GM20000 (cell line): ENCODE measurements at regions not wholly inside any gene's neighbourhood (a gene's known extent, or its start where the extent isn't known, plus 50 kb on each side); places are given as distances from the start of the nearest gene placed in this dataset.

Experiments
- DNase-seq: peaks from one replicate; pipeline ENCODE4 v3.0.0; 2012; ENCODE audit warnings: low spot score
- CTCF ChIP-seq: IDR thresholded peaks from 2 replicates; pipeline ENCODE4 v1.5.1; 2012; ENCODE audit warnings: mild to moderate bottlenecking, control low read depth; ENCODE audit errors: extremely low read depth, missing control alignments

- TF ChIP-seq CTCF = no peak
- DNase-seq = no peak
These were observed 381.5 kb upstream of the PSMD7 start for GRCh38 chr16:73915140-73915539.

- DNase-seq = no peak
- TF ChIP-seq CTCF = no peak
These were observed 383.8 kb upstream of the PSMD7 start for GRCh38 chr16:73912850-73913249.

DNA sequence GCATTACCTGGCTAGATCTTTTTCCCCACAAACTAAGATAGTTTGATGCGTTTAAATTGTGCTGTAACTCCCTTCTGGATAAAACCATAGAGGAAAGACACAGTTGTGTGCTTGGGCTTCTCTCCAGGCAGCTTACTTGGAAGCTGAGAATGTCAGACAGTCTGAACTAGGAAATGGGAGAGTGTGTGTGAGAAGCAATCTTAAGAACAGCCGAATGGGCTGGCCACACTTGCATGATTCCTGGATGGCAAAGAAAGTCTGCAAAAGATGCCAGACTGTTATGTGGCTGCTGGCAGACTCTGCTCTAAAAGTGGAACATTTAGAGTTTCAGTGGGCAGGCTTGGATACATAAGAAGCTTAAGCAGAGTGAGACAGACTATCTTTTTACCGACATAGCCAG lies 384.3 kb upstream of the PSMD7 start:
- no peak for TF ChIP-seq CTCF
- no peak for DNase-seq

DNA sequence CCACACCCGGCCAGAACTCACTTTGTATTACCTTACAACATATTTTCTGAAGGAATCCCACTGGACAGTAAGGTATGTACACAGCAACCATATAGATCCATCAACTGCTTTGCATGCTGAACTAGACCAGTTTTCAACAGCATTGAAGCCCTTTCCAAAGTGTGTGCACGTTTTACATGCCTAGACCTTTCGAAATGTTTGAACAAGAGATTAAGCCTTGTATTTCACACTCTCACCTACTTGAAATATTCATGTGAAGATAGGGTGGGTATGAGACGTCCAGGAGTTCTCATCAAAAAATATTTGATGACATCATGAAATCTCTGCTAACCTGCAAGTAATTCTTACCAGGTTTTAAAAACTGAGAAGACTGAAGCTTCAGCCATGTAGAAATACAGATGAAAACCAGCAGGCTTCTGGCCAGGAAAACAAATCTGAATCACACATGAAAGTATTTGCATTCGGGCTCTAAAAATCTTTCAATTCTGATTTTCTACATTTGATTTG lies 387.0 kb upstream of the PSMD7 start:
- DNase-seq = no peak
- TF ChIP-seq CTCF = no peak

GRCh38 chr16:73891129-73891542 lies 405.5 kb upstream of the PSMD7 start:
- no peak for DNase-seq
- no peak for TF ChIP-seq CTCF

DNA sequence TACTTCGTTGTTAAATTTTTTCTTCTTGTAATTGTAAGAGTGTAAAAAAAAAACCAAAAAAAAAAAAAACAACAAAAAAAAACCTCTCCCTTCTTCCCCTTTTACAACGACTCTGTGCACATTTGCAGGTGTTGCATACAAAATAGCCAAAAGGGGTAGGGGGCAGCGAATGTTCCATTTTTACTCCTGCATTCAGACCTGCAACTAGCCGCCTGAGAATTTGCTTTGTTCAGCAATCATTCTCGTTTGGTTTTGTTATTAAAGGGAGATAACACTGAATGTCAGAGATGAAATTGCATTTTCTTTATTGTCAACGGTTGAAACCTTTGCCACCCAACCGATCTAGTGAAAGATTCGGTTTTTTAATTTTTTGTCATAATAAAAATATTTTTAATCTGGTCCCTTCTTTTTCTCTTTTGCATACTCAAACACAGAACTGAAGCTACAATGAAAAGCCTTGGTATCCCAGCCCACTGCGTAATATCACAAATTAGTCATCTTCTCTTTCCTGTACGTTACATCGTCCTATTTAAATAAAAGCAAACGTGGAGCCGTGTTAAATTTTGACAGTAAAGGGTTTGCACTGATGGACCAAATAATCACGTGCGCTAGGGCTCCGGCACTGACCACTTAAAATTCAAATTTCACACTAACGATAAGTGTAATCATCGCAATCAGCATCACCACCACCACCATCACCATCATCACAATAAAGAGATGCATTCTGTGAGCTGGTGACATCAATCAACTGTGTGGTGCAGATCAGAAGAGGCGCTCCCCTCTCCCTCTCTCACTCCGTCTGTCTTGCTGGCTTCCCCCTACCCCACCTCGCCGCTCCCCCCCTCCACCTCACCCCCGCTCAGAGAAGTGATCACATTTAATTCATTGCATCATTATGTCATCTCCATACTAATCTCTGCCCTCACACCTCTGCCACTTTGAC lies 406.2 kb upstream of the PSMD7 start:
- no peak for TF ChIP-seq CTCF
- DNase-seq = no peak

- TF ChIP-seq CTCF = no peak
- no peak for DNase-seq
These were observed 407.6 kb upstream of the PSMD7 start for GRCh38 chr16:73888840-73889490.
